NCI-H748 treated with DMSO at 0.1 percent for 48 hours (cell line): ENCODE measurements at regions not wholly inside any gene's neighbourhood (a gene's known extent, or its start where the extent isn't known, plus 50 kb on each side); places are given as distances from the start of the nearest gene placed in this dataset.
"Not testable (repeated sequence)": the region's sequence is repeated elsewhere in the genome, so short reads cannot be mapped to it uniquely, and the experiment has no call there.

ENCODE experiments used
- DNase-seq: peaks from one replicate; lab custom pipeline; 2025; lab: John Stamatoyannopoulos, UW

DNA sequence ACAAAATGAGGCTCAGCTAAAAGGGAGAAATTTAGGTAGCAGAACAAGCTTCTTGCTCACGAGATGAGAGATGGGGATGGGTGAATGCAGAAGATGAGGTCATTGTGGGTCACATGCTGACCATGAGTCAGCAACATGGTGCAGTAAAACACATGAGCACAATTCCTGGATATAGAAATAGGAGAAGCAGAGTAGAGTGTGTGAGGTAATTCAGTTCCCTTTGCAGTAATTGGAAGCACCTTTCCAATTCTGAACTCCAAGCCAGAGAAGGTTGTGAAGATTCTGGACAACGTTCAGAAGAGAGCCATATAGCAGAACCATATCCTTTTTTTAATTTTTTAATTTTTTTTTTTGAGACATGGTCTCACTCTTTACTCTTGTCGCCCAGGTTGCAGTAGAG is 62.0 kb upstream of the LMNTD1 start:
- DNase-seq = no peak

DNA sequence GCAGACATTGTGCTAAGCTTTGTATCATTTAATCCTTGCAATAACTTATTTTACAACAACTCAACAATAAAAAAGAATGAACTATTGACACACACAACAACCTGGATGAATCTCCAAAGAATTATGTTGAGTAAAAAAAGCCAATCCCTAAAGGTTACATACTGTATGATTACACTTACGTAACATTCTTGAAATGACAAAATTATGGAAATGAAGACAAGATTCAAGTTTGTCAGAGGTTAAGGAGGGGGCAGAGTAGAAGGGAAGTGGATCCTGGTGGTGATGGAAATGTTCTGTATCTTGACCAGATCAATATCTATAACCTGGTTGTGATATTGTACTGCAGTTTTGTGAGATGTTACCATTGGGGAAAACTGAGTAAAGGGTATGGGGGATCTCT is 63.2 kb upstream of the LMNTD1 start:
- no peak for DNase-seq

DNA sequence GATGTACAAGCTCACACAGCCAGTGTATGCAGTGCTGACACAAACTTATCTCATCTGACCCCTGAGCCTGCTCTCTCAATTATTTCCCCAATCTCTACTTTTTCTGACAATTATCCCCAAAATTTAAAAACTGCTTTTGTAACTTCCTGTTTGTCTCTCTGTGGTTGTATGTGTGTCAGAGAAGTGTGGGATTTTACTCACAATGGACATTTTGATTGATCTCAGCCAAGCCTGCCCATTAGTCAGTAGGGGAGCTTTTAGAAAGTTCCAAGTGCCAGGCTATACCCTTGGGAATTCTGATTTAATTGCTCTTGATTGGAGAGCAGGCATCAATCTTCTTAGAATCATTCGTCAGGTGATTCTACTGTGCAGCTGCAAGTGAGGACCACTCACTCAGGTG is 64.9 kb upstream of the LMNTD1 start:
- DNase-seq = no peak

DNA sequence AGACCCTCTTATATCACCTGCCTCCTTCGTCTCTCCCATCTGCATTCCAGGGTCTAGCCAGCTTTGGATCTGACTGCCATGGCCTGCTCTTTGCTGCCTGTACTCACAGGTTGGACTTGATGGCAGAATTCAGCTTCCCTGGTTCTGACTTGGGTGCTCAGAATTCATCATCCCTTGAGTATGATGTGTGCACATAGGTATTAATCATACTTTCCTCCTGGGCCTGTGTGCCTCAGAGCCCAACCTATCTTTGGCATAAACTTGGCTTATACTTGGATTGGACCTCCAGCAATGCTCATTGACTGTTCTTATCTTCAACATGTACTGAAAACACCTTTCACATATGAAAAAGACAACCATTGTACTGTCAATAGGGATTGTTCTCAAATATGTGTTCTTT is 70.7 kb upstream of the LMNTD1 start:
- no peak for DNase-seq

DNA sequence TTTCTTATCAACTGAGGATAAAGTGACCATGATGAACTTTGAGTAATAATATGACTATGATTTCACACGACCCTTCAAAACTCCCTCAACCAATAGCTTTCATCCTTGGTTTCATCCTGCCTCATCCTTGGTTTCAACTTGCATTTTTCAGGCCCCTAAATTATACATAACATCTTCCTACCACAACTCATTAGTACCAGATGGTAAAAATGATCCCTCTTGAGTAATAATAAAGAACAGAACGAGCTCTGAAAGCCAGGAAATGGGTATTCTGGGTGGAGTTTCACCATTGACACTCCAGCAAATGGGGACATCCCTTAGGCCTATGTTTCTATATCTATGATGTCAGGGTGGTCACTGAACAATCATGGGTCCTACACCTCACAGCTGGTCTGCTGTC is 72.1 kb upstream of the LMNTD1 start:
- DNase-seq = no peak

DNA sequence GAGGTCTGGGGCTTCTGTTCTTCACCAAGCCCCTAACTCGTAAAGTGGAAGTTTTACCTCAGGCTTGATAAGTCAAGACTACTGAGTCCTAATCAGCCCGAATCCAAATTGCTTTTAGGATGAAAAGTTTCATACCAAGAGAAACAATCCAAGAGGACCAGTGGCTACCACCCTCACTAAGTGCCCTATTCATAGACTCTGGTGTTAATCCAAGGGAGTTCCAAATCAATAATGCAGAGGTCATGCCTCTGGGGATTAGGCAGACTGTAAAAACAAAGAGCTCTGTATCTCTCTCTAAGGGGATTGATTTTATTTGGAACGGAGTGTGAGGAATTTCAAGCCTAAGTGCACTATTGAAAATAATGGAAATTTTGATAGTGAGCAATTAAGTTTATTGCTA is 76.3 kb upstream of the LMNTD1 start:
- no peak for DNase-seq

DNA sequence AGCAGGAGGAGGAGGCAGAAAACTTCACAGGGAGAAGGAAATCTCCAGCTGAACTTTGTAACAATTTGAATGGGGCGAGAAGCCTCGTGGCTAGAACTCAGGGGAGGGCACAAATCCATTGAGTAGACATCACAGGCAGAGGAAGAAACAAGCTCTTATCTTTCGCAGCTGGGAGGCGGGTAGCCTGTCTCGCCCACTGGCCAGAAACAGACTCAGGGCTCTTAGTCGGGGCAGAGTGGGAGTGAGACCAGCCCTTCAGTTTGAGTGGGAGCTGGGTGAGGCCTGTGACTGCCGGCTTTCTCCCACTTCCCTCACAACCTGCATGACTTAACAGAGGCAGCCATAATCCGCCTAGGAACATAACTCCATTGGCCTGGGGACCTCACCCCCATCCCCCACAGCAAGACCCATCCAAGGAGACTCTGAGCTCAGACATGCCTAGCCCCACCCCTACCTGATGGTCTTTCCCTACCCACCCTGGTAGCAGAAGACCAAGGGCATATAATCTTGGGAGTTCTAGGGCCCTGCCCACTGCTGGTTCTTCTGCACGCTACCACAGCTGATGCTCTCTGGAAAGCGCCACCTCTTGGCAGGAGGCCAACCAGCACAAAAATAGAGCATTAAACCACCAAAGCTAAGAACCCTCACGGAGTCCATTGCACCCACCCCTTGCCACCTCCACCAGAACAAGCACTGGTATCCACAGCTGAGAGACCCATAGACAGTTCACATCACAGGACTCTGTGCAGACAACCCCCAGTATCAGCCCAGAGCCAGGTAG is 77.8 kb upstream of the LMNTD1 start:
- DNase-seq = not testable (repeated sequence)

DNA sequence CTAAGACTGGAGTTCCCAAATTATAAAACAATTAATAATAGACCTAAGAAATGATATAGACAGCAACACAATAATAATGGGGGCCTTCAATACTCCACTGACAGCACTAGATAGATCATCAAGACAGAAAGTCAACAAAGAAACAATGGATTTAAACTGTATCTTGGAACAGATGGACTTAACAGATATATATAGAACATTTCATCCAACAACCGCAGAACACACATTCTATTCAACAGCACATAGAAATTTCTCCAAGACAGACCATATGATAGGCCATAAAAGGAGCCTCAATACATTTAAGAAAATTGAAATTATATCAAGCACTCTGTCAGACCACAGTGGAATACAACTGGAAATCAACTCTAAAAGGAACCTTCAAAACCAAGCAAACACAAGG is 80.1 kb upstream of the LMNTD1 start:
- DNase-seq = not testable (repeated sequence)

DNA sequence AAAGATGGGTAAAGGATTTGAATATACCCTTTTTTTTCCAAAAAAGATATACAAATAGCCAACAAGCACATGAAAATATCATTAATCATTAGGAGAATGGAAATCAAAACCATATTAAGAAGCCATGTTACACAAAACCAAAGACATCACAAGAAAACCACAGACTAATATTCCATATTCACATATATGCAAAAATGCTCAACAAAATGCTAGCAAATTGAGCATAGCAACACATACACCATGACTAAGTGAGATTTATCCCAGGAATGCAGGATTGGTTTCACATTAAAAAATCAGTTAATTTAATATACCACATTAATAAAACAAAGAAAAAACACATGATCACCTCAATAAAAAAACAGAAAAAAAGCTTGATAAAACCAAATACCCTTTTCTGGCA is 84.7 kb upstream of the LMNTD1 start:
- no peak for DNase-seq

DNA sequence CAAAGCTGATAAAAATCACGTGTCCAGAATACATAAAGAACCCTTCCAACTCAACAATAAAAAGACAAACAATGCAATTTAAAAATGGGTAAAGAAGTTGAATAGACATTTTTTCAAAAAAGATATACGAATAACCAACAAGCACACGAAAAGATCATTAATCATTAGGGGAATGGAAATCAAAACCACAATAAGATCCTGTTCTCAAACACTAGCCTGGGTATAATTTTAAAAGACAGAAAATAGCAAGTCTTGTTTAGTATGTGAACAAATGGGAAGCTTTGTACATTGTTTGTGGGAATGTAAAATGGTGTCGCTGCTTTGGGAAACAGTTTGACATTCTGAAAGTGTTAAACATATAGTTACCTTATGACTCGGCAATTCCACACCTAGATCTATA is 86.3 kb upstream of the LMNTD1 start:
- DNase-seq = no peak

DNA sequence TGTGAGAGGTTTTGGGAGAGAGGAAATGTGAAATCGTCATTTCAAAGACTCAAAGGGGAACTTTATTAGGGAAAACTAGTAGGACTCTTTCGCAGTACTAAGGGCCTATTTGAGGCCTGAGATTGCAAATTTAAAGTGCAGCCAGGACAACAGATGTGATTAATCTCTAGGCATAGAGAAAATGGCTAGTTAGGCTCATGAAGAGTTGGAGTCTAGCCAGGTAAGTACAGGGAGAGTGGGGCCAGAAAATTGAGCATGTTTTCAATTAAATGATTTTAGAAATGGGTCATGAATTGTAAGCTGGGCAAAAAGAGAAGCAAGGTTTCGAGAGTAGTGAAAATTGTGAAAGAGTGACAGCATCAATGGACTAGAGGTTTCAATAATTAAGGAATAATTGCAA is 91.9 kb upstream of the LMNTD1 start:
- no peak for DNase-seq

DNA sequence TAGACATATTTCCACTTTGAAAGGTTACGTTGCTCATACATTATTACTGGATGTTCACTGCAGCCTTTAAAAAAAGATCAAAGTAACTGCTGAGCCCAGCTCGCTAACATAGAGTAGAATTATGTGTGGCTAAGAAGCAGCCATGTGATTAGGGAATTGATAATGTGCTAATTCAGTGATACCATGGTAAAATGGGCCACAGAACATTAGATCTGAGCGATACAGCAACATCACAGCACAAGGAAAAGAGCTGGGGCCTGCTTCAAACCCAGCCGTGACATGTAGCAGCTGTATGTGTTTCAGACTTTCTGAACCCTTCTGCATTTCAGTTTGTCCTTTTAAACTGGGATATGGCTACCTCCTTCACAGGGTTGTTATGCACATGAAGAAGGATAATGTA is 92.3 kb upstream of the LMNTD1 start:
- DNase-seq = no peak

DNA sequence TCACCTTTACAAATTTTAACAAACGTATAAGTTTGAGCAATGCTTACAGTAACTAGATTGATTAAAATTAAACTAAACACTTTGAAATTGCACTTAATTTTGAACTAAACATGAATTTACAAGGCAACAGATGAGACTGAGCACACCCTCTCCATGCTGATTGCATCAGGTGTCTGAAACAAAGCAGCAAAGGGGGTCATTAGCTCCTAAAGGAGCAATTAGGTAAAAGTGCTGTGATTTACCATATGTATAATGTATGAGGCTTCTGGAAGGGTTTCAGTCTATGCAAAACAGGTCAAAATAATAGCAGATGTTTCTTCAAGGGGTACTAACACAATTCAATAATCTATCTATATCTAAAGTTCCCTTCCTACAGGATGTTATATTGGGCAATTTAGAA is 98.8 kb upstream of the LMNTD1 start:
- DNase-seq = no peak

DNA sequence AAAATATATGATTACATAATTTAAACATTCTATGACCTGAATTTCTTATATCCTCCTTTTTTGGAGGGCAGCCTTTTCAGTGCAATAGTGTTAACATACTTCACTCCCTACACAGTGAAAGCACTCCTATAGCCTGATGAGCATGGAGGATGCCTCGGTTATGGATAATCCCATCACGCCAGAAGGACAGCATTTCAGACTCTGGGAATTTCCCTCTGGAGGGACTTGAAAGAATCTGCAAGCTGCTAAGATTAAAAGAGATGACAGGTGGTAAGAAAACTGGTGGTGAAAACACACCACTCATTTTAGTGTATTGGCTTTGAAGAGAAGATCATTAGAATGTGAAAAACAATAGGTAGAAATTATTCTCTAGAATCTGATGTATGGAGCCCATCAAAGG is 99.3 kb upstream of the LMNTD1 start:
- DNase-seq = no peak

DNA sequence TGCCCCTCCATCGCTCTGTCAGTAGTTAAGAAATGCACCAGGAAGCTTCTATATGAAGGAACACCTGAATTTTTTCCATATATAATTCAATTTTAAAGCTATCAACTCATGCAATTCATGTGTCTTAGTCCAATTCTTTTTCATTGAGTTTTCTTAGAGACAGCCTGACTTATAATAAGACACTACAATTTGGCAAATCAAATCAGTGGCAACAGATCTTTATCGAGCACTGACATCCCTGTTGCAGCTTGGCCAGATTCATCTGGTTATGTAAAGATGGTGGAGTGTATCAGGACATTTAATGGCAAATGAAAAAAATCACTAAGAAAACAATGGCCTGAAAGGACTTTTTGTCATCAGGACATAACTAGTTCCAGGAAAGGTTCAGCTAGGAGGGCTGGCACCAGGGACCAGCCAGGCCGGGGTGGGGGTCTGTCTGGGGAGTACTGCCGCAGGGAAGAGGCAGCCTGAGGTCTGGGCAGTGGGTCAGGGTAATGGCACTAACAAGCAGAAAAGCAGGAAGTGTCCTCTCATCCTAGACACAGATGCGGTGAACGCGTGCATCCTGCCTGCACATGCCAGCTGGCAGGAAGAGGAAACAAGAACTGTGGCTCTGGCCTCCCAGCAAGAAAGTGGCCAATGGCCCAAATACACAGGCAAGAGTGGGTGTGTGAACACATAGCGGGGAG is 100.5 kb upstream of the LMNTD1 start:
- no peak for DNase-seq

DNA sequence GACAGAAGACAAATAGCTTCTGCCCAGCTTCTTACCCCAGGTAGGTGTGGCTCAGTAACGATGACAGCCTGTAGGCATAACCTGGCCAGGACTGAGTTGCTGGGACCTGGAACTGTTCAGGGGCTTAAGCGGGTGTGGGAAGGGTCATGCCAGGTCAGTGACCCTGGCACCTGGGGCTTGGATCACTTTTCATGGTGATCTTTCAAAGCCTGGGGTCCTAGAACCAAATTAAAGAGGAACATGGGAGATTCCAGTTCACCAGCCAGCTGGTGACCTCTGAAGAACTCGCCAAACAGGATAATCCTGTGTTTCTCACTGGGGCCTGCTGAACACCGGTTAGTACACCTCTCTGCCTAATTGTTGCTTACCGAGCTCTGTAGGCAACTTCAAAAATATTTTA is 102.6 kb upstream of the LMNTD1 start:
- no peak for DNase-seq

DNA sequence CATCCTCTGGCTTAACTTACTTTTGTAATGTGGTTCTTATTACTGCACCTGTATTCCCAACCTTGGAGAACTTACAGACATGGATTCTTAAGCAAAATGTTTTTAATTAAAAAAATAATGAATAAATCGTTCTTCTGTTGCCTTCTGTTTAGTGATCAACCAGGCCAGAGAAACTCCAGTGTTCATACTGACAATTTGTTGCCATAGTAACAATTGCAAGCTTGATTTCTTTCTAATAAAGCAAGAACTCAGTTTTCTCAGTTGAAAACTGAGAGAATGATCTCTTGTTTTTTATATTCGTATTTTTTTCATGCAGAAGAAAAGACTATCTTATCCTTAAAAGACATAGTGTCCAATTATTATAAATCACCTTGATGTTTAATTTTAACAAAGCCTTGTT is 106.5 kb upstream of the LMNTD1 start:
- DNase-seq = no peak

DNA sequence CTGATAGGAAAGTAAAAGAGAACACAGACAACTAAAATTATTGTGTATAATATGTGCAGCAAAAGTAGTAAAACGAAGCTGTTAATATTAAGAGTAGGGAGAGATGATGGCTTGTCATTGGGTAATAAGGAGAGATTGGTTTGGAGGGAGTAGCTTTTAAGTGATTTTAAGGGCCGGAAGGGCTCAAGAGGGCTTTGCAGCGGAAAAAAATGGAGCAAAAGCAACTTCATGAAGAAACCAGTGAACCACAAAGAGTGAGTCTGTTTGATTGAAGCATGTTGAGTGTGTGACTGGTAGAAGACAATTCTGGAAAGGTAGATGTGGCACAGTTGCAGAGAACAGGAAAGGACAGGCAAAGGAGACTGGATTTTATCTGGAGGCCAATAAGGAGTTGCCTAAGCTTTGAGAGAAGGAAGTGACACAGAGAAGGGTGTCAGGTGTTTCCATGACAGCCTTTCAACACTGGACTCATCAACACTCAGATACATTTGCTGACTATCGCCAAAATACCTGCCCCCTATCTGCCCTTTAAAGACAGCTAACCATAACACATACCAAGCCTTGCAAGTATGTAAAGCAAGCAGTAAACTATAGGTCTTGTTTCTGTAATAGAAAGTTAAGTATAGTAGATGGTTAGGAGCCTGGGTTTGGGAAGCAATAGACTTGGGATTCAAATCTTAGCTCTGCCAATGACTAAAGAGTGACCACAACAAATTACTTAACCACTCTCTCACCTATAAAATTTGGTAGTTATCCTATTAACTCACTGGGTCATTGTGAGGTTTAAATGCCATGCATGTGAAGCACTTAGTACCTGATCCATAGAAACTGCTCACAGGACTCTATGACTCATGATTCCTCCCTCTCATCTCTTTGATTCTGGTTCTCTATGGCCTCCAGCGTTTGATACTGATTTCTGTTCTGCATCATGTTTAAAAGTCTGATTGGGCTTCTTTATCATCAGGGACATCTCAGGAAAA is 117.3 kb upstream of the LMNTD1 start:
- no peak for DNase-seq

DNA sequence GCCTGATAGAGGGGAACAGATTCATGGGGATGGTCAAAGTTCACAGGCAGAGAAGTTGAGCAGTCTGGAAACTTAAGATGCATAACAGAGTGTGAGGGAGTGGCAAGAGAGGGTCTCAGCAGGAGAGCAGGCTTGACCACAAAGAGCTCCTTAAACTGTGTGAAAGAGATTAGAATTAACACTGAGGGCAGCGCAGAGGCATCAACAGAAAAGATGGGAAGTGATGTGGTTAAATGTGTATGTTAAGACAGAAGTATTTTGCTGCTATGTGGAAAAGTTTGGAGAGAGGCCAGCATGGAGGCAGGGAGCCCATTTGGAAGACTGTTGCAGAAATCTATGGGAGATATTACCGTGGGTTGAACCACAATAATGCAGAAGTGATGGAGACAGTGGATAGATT is 122.7 kb upstream of the LMNTD1 start:
- DNase-seq = no peak

DNA sequence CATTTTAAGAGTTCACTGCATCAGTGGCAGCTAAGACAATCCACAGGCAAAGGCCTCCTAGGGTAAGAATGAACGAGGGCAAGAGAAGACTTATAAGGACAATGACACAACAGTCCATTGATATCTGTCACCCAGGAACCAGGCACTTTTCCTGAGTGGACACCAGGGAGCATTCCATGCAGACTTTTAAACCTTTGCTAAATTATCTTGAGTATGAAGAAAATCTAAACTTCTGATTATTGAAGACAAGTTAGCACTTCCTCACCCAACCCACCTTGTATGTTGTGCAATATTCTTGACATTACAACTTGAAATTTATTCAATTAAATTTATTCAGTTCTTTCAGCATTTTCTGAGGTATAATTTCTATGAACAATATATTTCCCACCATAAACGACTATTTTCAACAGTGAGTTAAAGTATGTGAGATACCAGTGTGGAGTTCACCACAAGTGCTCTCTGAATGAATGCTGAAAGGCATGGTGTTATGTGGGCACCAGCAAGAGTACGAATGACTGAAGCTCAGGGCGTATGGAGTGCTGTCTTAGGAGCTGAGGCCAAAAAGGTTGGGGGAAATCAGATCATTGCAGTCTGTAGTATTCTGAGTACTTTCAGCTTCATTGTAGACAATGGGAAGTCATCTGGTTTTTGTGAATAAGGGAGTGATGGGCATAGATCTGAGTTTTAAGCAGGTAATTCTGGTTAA is 124.3 kb upstream of the LMNTD1 start:
- no peak for DNase-seq

DNA sequence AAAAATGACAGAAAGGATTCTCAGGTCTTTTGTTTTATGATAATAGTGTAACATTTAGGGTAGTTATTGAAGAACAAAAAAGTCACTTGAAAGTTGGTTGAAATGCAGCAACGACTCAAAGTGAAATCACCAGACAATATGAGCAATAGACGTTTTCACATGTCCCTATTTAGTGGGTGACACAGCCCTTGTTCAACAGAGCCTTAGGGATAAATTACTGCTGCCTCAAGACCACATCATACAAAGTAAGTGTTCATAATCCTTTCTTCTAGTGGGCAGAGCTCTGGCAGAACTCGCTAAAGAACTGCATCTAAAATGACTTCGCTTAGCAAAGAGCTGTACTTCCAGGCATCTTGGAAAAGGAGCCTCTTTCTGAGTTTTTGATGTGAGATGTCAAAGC is 128.5 kb upstream of the LMNTD1 start:
- no peak for DNase-seq

DNA sequence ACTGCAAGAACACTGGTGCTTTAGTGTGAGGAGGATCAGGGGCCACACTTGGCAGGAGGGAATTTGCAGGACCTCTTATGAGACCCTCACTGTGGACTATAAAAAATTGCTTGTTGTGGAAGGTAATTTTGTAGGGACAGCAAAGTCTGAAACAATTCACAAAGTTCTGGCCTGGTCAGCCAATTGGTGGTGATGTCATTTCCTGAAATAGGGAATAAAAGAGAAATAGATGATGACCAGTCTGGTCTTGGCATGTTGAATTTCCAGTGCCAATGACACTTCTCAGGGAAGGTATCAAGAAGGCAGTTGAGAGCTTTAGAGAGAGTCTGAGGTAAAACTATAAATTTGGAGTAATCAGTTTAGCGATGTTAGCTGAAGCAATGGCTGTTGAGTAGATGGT is 129.3 kb upstream of the LMNTD1 start:
- no peak for DNase-seq
